ENCODE measurements at regions not wholly inside any gene's neighbourhood (a gene's known extent, or its start where the extent isn't known, plus 50 kb on each side); places are given as distances from the start of the nearest gene placed in this dataset.

DNA sequence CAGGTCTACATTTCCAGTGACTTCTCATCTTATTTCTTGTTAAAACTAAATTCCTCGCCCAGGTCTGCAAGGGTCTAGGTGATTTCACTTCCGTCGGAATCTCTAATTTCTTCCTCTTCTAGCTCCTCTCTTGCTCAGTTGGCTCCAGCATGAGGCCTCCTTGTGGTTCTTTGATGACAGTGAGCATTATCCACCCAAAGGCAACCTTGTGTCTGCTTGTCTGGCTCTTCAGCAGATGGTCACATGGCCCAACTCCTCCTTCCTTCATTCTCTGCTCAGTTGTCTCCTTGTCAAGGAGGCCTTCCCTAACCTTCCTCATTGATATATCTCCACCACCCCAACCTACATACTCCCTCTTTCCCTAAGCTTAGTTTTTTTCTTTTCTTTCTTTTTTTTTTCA, 1391.4 kb downstream of the EFNB2 start:
- Histone ChIP-seq H3K27me3 (ENCODE audit: control insufficient read depth, insufficient read depth, low read length) (no peaks in the 10 kb centered on the region), H3K4me1 (ENCODE audit: control insufficient read depth, insufficient read depth, low read length) (no peaks in the 10 kb centered on the region), H3K4me3 (ENCODE audit: low read length) (no peak overlapping the region), H3K36me3 (ENCODE audit: control insufficient read depth, insufficient read depth, low read length) (no peaks in the 10 kb centered on the region), H3K27ac (ENCODE audit: low read length) (no peak overlapping the region), H3K9me3 (ENCODE audit: control insufficient read depth, insufficient read depth, low read length) (no peaks in the 10 kb centered on the region)
- no peak for DNase-seq (ENCODE audit: low read depth, low spot score)
- WGBS (ENCODE audit: insufficient coverage, insufficient read length): no CpG with 5 or more reads among the region's 3 CpGs

GRCh38 chr13:105142556-105142955, 1392.9 kb downstream of the EFNB2 start:
- Histone ChIP-seq H3K4me1 (ENCODE audit: control insufficient read depth, insufficient read depth, low read length) (no peaks in the 10 kb centered on the region), H3K27me3 (ENCODE audit: control insufficient read depth, insufficient read depth, low read length) (no peaks in the 10 kb centered on the region), H3K36me3 (ENCODE audit: control insufficient read depth, insufficient read depth, low read length) (no peaks in the 10 kb centered on the region), H3K27ac (ENCODE audit: low read length) (no peak overlapping the region), H3K4me3 (ENCODE audit: low read length) (no peak overlapping the region), H3K9me3 (ENCODE audit: control insufficient read depth, insufficient read depth, low read length) (no peaks in the 10 kb centered on the region)
- DNase-seq (ENCODE audit: low read depth, low spot score): no peak
- WGBS (ENCODE audit: insufficient coverage, insufficient read length): 100% methylated on average over 1 of the region's 2 CpGs

DNA sequence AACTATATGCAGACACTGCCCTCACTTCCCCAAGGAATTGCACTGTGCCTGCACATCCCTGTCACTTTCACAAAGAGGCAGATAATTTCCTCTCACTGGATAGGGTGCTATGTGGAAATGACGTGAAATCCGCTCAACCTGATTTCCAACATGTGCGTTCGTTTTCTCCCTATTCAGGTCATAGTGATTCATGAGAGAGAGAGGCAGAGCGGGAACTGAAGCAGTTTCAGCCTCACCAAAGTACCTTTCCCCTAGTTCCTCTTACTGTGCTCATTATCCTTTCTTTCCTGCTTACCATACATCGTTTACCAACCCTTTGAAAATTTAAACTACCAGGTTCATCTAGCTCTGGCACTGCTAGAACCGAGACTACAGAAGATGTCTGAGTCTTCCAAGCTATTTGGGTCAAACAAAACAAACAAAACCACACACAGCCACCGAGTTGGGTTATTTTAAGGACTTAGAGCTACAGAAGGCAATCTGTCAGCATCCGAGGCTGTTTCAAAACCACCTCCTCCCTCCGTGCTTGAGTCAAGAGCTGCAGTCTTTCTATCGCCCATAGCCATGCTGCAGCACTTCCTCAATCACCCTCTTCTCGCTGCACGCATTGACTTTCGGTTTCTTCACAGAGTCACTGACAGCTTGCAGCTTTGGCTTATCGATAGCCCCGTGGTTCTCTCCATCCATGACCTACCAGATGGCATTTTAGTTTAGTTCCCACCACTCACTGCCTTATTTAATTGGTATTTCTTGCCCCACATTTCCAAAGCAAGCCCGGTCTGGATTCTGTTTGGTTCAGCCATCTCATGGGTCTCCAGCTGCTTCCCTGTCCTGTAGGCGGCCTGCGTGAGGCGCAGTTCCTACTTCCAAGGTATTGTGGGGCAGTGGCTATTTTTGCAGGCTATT, 1395.8 kb downstream of the EFNB2 start:
- Histone ChIP-seq H3K36me3 (ENCODE audit: control insufficient read depth, insufficient read depth, low read length) (no peaks in the 10 kb centered on the region), H3K4me3 (ENCODE audit: low read length) (no peak overlapping the region), H3K27me3 (ENCODE audit: control insufficient read depth, insufficient read depth, low read length) (no peaks in the 10 kb centered on the region), H3K9me3 (ENCODE audit: control insufficient read depth, insufficient read depth, low read length) (no peaks in the 10 kb centered on the region), H3K4me1 (ENCODE audit: control insufficient read depth, insufficient read depth, low read length) (no peaks in the 10 kb centered on the region), H3K27ac (ENCODE audit: low read length) (no peak overlapping the region)
- WGBS (ENCODE audit: insufficient coverage, insufficient read length): no CpG with 5 or more reads among the region's 20 CpGs
- DNase-seq (ENCODE audit: low read depth, low spot score): no peak

DNA sequence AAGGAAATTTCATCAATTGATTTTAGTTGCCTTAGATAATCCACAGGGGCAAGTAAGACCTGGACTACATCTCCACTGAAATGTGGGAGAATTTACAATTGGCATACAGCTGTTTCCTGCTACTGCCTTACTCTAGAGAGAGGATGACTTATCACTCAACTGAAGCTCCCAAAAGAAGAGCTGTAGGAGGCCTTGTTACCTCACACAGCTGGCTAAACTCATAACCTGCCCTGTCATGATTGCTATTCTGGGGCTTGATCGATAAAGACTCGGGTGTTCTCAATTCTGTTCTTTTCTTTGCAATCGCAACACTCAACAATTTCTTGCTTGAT, 1396.4 kb downstream of the EFNB2 start:
- WGBS (ENCODE audit: insufficient coverage, insufficient read length): no CpG with 5 or more reads among the region's 3 CpGs
- no peaks in the 10 kb centered on the region for H3K4me1 ChIP-seq (ENCODE audit: control insufficient read depth, insufficient read depth, low read length)
- H3K36me3 ChIP-seq (ENCODE audit: control insufficient read depth, insufficient read depth, low read length): no peaks in the 10 kb centered on the region
- no peak overlapping the region for H3K27ac ChIP-seq (ENCODE audit: low read length)
- DNase-seq (ENCODE audit: low read depth, low spot score): no peak
- no peaks in the 10 kb centered on the region for H3K9me3 ChIP-seq (ENCODE audit: control insufficient read depth, insufficient read depth, low read length)
- H3K27me3 ChIP-seq (ENCODE audit: control insufficient read depth, insufficient read depth, low read length): no peaks in the 10 kb centered on the region
- no peak overlapping the region for H3K4me3 ChIP-seq (ENCODE audit: low read length)

DNA sequence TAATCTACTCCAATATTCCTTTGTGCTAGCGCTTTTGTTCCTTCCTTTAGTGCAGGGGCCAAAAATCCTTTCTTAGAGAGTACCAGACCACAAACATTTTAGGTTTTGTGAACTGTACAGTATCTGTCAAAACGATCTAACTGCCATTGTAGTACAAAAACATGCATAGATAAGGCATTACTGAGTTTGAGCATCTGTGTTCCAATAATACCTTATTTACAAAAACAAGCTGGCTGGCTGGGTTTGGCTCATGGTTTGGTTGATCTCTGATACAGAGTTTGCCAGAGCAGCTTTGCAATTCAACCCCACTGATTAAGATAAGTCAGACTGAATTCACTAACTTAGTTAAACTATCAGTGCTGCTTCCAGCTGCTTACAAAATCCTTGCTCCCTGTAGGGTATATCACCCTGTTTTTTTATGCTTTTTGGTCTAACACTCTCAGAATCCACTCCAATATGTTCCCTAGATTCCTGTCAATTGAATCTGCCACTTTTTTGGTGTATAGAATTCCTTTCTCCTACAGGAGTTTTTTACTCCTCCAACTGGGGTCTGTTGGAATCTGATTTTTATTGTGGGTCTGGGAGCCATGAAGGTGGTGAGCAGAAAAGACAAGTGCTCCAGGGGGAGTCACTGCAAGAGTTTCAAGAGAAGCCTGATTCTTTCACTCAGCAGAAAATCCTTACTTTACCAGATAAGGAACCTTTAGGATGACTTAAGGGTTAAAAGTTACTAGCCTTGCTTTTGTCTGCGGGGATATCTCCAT, 1399.4 kb downstream of the EFNB2 start:
- H3K4me3 ChIP-seq (ENCODE audit: low read length): no peak overlapping the region
- H3K4me1 ChIP-seq (ENCODE audit: control insufficient read depth, insufficient read depth, low read length): no peaks in the 10 kb centered on the region
- no peaks in the 10 kb centered on the region for H3K27me3 ChIP-seq (ENCODE audit: control insufficient read depth, insufficient read depth, low read length)
- H3K36me3 ChIP-seq (ENCODE audit: control insufficient read depth, insufficient read depth, low read length): no peaks in the 10 kb centered on the region
- no peaks in the 10 kb centered on the region for H3K9me3 ChIP-seq (ENCODE audit: control insufficient read depth, insufficient read depth, low read length)
- DNase-seq (ENCODE audit: low read depth, low spot score): no peak
- no peak overlapping the region for H3K27ac ChIP-seq (ENCODE audit: low read length)
- no CpG with 5 or more reads among the region's 3 CpGs for WGBS (ENCODE audit: insufficient coverage, insufficient read length)

DNA sequence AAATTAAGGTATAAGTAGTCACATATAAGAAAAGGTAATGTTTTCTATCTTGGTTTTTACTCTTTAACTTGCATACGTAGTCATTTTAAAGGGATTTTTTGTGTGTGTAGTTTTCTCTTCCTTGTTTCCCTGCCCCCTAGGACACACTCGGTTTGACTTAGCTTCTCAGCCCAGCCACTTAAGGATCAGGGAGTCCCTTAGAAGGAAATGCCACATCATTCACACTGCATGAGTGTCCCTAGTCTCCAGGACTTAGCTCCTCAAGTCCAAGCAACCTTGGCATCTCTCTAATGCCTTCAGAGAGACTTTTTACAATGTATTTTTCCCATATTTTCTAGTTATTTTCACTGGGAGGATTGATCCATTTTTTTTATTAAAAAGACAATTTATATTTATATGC, 1407.7 kb downstream of the EFNB2 start:
- DNase-seq (ENCODE audit: low read depth, low spot score): no peak
- H3K36me3 ChIP-seq (ENCODE audit: control insufficient read depth, insufficient read depth, low read length): no peaks in the 10 kb centered on the region

DNA sequence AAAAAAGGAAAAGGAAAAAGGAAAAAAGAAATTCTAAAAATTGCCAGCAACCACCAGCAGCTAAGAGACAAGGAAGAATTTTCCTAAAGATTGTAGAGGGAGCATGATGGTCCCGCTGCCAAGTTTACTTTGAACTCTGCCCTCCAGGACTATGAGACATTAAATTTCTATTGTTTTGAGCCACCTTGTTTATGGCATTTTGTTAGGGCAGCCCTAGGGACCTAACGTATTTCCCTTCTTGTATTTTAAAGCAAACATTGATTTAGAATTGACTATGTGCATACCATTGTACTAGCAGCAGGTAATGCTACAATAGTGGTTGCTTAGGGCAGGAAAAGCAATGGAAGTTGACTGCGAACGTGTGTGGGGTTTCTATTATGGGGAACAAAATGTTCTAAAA, 1414.2 kb downstream of the EFNB2 start:
- Histone ChIP-seq H3K27ac (ENCODE audit: low read length) (no peak overlapping the region), H3K27me3 (ENCODE audit: control insufficient read depth, insufficient read depth, low read length) (no peaks in the 10 kb centered on the region), H3K36me3 (ENCODE audit: control insufficient read depth, insufficient read depth, low read length) (no peaks in the 10 kb centered on the region), H3K9me3 (ENCODE audit: control insufficient read depth, insufficient read depth, low read length) (no peaks in the 10 kb centered on the region), H3K4me3 (ENCODE audit: low read length) (no peak overlapping the region), H3K4me1 (ENCODE audit: control insufficient read depth, insufficient read depth, low read length) (no peaks in the 10 kb centered on the region)
- DNase-seq (ENCODE audit: low read depth, low spot score): no peak
- WGBS (ENCODE audit: insufficient coverage, insufficient read length): no CpG with 5 or more reads among the region's 4 CpGs

More for the DNA sequence above, 1407.7 kb downstream of the EFNB2 start:
- no peak overlapping the region for H3K4me3 ChIP-seq (ENCODE audit: low read length)
- H3K9me3 ChIP-seq (ENCODE audit: control insufficient read depth, insufficient read depth, low read length): no peaks in the 10 kb centered on the region
- no CpG with 5 or more reads among the region's 2 CpGs for WGBS (ENCODE audit: insufficient coverage, insufficient read length)
- H3K27ac ChIP-seq (ENCODE audit: low read length): no peak overlapping the region
- H3K4me1 ChIP-seq (ENCODE audit: control insufficient read depth, insufficient read depth, low read length): no peaks in the 10 kb centered on the region
- H3K27me3 ChIP-seq (ENCODE audit: control insufficient read depth, insufficient read depth, low read length): no peaks in the 10 kb centered on the region

GRCh38 chr13:105118426-105118985, 1417.0 kb downstream of the EFNB2 start:
- H3K4me3 ChIP-seq (ENCODE audit: low read length): no peak overlapping the region
- H3K9me3 ChIP-seq (ENCODE audit: control insufficient read depth, insufficient read depth, low read length): no peaks in the 10 kb centered on the region
- H3K27ac ChIP-seq (ENCODE audit: low read length): no peak overlapping the region
- H3K27me3 ChIP-seq (ENCODE audit: control insufficient read depth, insufficient read depth, low read length): no peaks in the 10 kb centered on the region
- H3K36me3 ChIP-seq (ENCODE audit: control insufficient read depth, insufficient read depth, low read length): no peaks in the 10 kb centered on the region
- no peaks in the 10 kb centered on the region for H3K4me1 ChIP-seq (ENCODE audit: control insufficient read depth, insufficient read depth, low read length)
- DNase-seq (ENCODE audit: low read depth, low spot score): no peak

DNA sequence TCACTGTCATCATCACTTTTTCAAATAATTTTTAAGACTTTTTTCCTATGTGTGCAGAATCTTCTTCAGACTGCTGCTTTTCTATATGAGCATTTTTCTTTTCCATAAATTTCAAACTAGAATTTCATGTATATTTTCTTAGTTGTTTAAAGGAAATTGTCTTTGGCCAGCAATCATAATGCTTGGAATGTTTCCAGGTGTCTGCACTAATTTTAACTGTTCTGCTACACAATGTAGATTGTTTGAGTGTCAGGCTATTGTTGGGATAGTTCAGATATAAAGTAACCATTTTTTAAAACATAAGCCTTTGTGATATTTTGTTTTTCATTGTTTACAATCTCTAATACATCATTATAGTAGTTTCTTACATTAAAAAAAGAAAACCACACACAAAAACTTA, 1418.5 kb downstream of the EFNB2 start:
- Histone ChIP-seq H3K4me1 (ENCODE audit: control insufficient read depth, insufficient read depth, low read length) (no peaks in the 10 kb centered on the region), H3K36me3 (ENCODE audit: control insufficient read depth, insufficient read depth, low read length) (no peaks in the 10 kb centered on the region), H3K4me3 (ENCODE audit: low read length) (no peak overlapping the region), H3K27me3 (ENCODE audit: control insufficient read depth, insufficient read depth, low read length) (no peaks in the 10 kb centered on the region), H3K9me3 (ENCODE audit: control insufficient read depth, insufficient read depth, low read length) (no peaks in the 10 kb centered on the region), H3K27ac (ENCODE audit: low read length) (no peak overlapping the region)
- DNase-seq (ENCODE audit: low read depth, low spot score): no peak

GRCh38 chr13:105112561-105112960, 1422.9 kb downstream of the EFNB2 start:
- H3K9me3 ChIP-seq (ENCODE audit: control insufficient read depth, insufficient read depth, low read length): no peaks in the 10 kb centered on the region
- no peaks in the 10 kb centered on the region for H3K36me3 ChIP-seq (ENCODE audit: control insufficient read depth, insufficient read depth, low read length)
- peaks cover 1% of the 10 kb centered on the region; the same call in 1 of the 2 replicates for H3K4me1 ChIP-seq (ENCODE audit: control insufficient read depth, insufficient read depth, low read length)
- no peak overlapping the region for H3K27ac ChIP-seq (ENCODE audit: low read length)
- no peak for DNase-seq (ENCODE audit: low read depth, low spot score)
- H3K4me3 ChIP-seq (ENCODE audit: low read length): no peak overlapping the region
- no CpG with 5 or more reads among the region's 4 CpGs for WGBS (ENCODE audit: insufficient coverage, insufficient read length)
- H3K27me3 ChIP-seq (ENCODE audit: control insufficient read depth, insufficient read depth, low read length): no peaks in the 10 kb centered on the region

Data from iPS DF 6.9 (cell line).